Heart right ventricle (tissue), 16 donors: ENCODE measurements at regions not wholly inside any gene's neighbourhood (a gene's known extent, or its start where the extent isn't known, plus 50 kb on each side); places are given as distances from the start of the nearest gene placed in this dataset.

Source experiments
- ATAC-seq, 8 donors: fragments of 200-7000 bp; cut with Tn5 transposase; one replicate each; pipeline ENCODE4 v1.9.1; 2020; ENCODE audit warnings: mild to moderate bottlenecking in 8 of 8, moderate library complexity in 8 of 8, moderate number of reproducible peaks in 1 of 8
- DNase-seq, 2 donors: peaks; one replicate each; pipeline ENCODE4 v3.0.0-alpha.2; 2020
- H3K27ac ChIP-seq, 10 donors: fragments of 200-600 bp; sonication (generic) in 2 of 10; one replicate each; pipeline versions ENCODE4 v1.5.0 to v1.8.0; 2020 to 2022; ENCODE audit warnings: mild to moderate bottlenecking in 3 of 10
- H3K27me3 ChIP-seq, 7 donors: fragments of 200-600 bp; one replicate each; pipeline ENCODE4 v1.8.0; 2021 to 2022; ENCODE audit warnings: mild to moderate bottlenecking in 2 of 7
- H3K36me3 ChIP-seq, 9 donors: fragments of 200-600 bp; sonication (generic) in 1 of 9; one replicate each; pipeline versions ENCODE4 v1.5.0 to v1.8.0; 2020 to 2022; ENCODE audit warnings: mild to moderate bottlenecking in 2 of 9
- H3K4me1 ChIP-seq, 9 donors: fragments of 200-600 bp; sonication (generic) in 1 of 9; one replicate each; pipeline versions ENCODE4 v1.5.0 to v1.8.0; 2020 to 2022; ENCODE audit warnings: mild to moderate bottlenecking in 4 of 9
- H3K4me3 ChIP-seq, 10 donors: fragments of 200-600 bp; sonication (generic) in 2 of 10; one replicate each; pipeline versions ENCODE4 v1.5.0 to v1.8.0; 2020 to 2022; ENCODE audit warnings: mild to moderate bottlenecking in 7 of 10, moderate library complexity in 2 of 10
- H3K9me3 ChIP-seq, 11 donors: fragments of 200-600 bp in 10 of 11; sonication (generic) in 2 of 11; one replicate each; pipeline versions ENCODE4 v1.5.0 to v1.8.0; 2013 to 2022; ENCODE audit warnings: mild to moderate bottlenecking in 2 of 11, control low read depth in 1 of 11, moderate library complexity in 1 of 11
- WGBS, 2 donors: extraction: QIAGEN DNeasy Blood & Tissue Kit; methylation state at CpG; one replicate each; pipeline ENCODE4 v1.1.7; 2013; ENCODE audit warnings: inconsistent platforms in 1 of 2; 5-methylcytosine and 5-hydroxymethylcytosine counted together
- intact Hi-C, 10 donors: fragments of 100-400 bp; cut with DNase I; formaldehyde crosslinking; loops; one replicate each; pipeline versions ENCODE4 v1.11.1 to v1.14.2; 2022
- TF ChIP-seq, protein P1 (sequence below), 9 donors: fragments of 200-600 bp; sonication (generic) in 2 of 9; IDR thresholded peaks; one replicate each; pipeline versions ENCODE4 v1.5.0 to v1.8.0; 2021 to 2022; ENCODE audit warnings: antibody characterized with exemption in 9 of 9, mild to moderate bottlenecking in 5 of 9, moderate library complexity in 1 of 9
- donor health status: Arrhythmogenic right ventricular cardiomyopathy.
- donor health status: ischemic (EF 13 %, LVEDD 7.1; RV severe dilation, severe dysfunction).
- donor health status: healthy with polysubstance abuse.
- donor health status: DM: no; HTN: yes; CAD: no.
- donor health status: DM: no; HTN: no; CAD: no.
- donor health status: ischemic (EF 25% LVEDD 6.9; RV normal size, moderate dysfunction).
- donor health status: ischemic (EF 25% LVEDD 5.7; RV mildly dilated, moderate dysfunction).
- donor health status: healthy.
- donor health status: DM: yes; HTN: yes; CAD: no.
- donor health status: Ischemic cardiomyopathy.
- donor health status: ischemic (EF 35%, LVEDD 5.7; RV mildly dilated, moderate dysfunction).
- donor health status: nonischemic (EF 11% LVEDD 7.7; RV severe dilation, severe dysfunction).
- donor health status: DM: yes; HTN: yes; CAD: no.
- donor health status: PGD.
- donor health status: ischemic (EF 29% LVEDD 5.4; RV normal size, mild dysfunction).
- donor health status: nonischemic (EF 23%, LVEDD 6.1; RV moderate dilation, normal function).

DNA sequence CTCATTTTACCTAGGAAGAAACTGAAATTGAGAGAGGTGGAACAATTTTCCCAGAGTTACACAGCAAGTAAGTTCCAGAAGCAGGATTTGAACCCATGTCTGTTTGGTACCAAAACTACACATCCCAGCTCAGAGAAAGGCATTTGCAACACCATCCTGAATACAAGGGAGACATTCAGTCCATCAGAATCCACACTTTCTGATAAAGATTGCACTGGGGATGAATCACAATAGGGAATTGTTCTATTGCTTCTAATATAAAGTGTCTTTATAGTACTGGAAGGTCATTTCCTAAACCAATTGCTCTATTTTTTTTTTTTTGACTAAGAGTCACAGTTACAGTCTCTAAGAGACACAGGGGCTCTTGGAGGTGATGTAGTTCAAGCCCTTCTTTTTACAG lies 208.1 kb upstream of the CADM1 start:
- no peak overlapping the region for H3K4me3 ChIP-seq
- DNase-seq (no peak), ATAC-seq (no peak)
- TF ChIP-seq, protein P1, sequence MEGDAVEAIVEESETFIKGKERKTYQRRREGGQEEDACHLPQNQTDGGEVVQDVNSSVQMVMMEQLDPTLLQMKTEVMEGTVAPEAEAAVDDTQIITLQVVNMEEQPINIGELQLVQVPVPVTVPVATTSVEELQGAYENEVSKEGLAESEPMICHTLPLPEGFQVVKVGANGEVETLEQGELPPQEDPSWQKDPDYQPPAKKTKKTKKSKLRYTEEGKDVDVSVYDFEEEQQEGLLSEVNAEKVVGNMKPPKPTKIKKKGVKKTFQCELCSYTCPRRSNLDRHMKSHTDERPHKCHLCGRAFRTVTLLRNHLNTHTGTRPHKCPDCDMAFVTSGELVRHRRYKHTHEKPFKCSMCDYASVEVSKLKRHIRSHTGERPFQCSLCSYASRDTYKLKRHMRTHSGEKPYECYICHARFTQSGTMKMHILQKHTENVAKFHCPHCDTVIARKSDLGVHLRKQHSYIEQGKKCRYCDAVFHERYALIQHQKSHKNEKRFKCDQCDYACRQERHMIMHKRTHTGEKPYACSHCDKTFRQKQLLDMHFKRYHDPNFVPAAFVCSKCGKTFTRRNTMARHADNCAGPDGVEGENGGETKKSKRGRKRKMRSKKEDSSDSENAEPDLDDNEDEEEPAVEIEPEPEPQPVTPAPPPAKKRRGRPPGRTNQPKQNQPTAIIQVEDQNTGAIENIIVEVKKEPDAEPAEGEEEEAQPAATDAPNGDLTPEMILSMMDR (IDR thresholded peaks at IDR 0.05) = no peak
- H3K27me3 ChIP-seq = peaks cover 0 to 11% (median 0%) of the 10 kb centered on the region in 7 donors
- no peaks in the 10 kb centered on the region for H3K9me3 ChIP-seq
- H3K27ac ChIP-seq = no peak overlapping the region
- H3K36me3 ChIP-seq = no peaks in the 10 kb centered on the region
- intact Hi-C loops = no loop called here
- peaks cover 0 to 38% (median 0%) of the 10 kb centered on the region in 9 donors for H3K4me1 ChIP-seq

DNA sequence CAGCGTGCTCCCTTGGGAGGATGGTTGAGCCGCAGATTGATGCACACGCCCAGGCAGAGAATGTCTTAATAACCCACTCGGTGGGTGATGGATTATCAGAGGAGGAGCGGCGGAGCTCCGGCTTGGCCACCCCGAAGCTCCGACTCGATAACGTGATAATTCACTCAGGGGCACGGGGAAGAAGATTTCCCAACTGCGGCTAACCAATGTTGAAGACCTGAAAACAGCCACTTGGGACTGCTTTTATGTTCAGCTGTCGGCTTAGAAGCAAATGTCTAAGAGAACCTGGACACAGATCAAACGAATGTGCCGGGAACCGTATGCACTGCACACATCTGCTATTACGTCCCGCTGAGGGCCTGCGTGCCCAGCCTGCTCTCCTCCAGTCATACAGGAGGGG lies 206.8 kb upstream of the CADM1 start:
- no peak for DNase-seq
- ATAC-seq = no peak
- no peaks in the 10 kb centered on the region for H3K9me3 ChIP-seq
- no peak overlapping the region for H3K4me3 ChIP-seq
- no peak overlapping the region for H3K27ac ChIP-seq
- intact Hi-C loops = no loop called here
- H3K4me1 ChIP-seq = peaks cover 0 to 40% (median 0%) of the 10 kb centered on the region in 9 donors
- H3K36me3 ChIP-seq = no peaks in the 10 kb centered on the region
- TF ChIP-seq, protein P1 (IDR thresholded peaks at IDR 0.05) = no peak
- 87% methylated on average over 20 of the region's 20 CpGs for WGBS, 2 donors
- peaks cover 0 to 6% (median 0%) of the 10 kb centered on the region in 7 donors for H3K27me3 ChIP-seq

DNA sequence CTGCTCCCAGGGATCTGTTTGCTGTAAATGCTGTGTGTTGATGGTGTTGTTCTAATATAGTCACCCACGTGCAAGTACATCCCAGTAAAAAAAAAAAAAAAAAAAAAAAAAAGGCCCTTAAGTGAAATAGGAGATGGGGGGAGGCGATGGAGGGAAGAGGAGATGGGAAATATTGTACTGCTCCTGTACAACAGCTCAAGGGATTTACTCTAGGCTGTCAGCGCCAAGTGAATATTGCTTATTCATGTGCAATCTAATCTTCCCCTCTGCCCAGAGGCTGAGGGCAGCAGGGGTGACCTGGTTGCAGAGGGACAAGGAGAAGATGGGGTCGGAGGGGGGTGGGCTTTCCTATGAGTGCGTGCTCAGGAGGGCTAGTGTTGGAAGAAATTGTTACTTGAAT lies 206.2 kb upstream of the CADM1 start:
- H3K4me1 ChIP-seq = peaks cover 0 to 45% (median 0%) of the 10 kb centered on the region in 9 donors
- intact Hi-C loops = no loop called here
- no peaks in the 10 kb centered on the region for H3K9me3 ChIP-seq
- ATAC-seq = no peak
- no peak overlapping the region for H3K4me3 ChIP-seq
- peaks cover 0 to 6% (median 0%) of the 10 kb centered on the region in 7 donors for H3K27me3 ChIP-seq
- TF ChIP-seq, protein P1 (IDR thresholded peaks at IDR 0.05) = no peak
- H3K27ac ChIP-seq = no peak overlapping the region
- WGBS, 2 donors = 74 to 76% methylated on average over 5 of the region's 5 CpGs
- DNase-seq = no peak
- H3K36me3 ChIP-seq = no peaks in the 10 kb centered on the region

DNA sequence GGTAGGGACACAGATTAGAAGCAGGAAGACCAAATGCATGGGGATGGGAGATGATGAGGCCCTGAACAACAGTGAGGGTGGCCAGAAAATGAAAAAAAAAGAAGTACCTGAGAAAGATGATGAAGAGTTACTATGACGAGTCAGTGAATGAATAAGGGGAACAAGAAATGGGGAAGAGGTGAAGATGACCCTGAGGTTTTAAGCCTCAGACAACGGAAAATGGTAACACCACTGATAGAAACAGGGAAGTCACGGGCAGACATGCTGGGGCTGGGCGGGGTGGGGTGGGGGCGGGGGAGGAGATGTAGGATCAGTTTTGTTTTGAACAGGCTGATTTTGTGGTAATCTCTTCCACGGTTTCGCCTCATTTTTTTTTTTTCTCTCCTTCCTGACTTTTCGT lies 205.1 kb upstream of the CADM1 start:
- no peaks in the 10 kb centered on the region for H3K36me3 ChIP-seq
- peaks cover 0 to 51% (median 0%) of the 10 kb centered on the region in 9 donors for H3K4me1 ChIP-seq
- TF ChIP-seq, protein P1 (IDR thresholded peaks at IDR 0.05) = no peak
- peak overlapping the region in 1 of 10 donors; percentile 65 for H3K27ac ChIP-seq
- intact Hi-C loops = no loop called here
- peaks cover 0 to 6% (median 0%) of the 10 kb centered on the region in 7 donors for H3K27me3 ChIP-seq
- DNase-seq (no peak), ATAC-seq (peak in 5 of 8 donors; percentile 38 to 54 (median 41))
- H3K4me3 ChIP-seq = no peak overlapping the region
- WGBS, 2 donors = 70 to 76% methylated on average over 8 of the region's 8 CpGs
- H3K9me3 ChIP-seq = no peaks in the 10 kb centered on the region
